Ureter (tissue), 1 donor: ENCODE measurements at regions not wholly inside any gene's neighbourhood (a gene's known extent, or its start where the extent isn't known, plus 50 kb on each side); places are given as distances from the start of the nearest gene placed in this dataset.

Experiments
- DNase-seq: peaks from one replicate; pipeline ENCODE4 v3.0.0-alpha.2; 2020; ENCODE audit warnings: low spot score
- donor health status: DM: yes; HTN: yes; CAD: no.

GRCh38 chr11:109267293-109268095 is 154.5 kb upstream of the C11orf87 start:
- DNase-seq: no peak

- DNase-seq: no peak
These were observed 146.1 kb upstream of the C11orf87 start for GRCh38 chr11:109275931-109276330.

GRCh38 chr11:109285465-109285864 is 136.5 kb upstream of the C11orf87 start:
- no peak for DNase-seq

GRCh38 chr11:109291553-109291952 is 130.4 kb upstream of the C11orf87 start:
- DNase-seq: no peak

- no peak for DNase-seq
These were observed 123.1 kb upstream of the C11orf87 start for GRCh38 chr11:109298865-109299264.

- DNase-seq: no peak
These were observed 121.8 kb upstream of the C11orf87 start for GRCh38 chr11:109300211-109300610.

GRCh38 chr11:109302591-109303334 is 119.2 kb upstream of the C11orf87 start:
- no peak for DNase-seq

GRCh38 chr11:109303342-109303741 is 118.6 kb upstream of the C11orf87 start:
- DNase-seq: no peak

GRCh38 chr11:109304159-109304558 is 117.8 kb upstream of the C11orf87 start:
- no peak for DNase-seq

- no peak for DNase-seq
These were observed 117.0 kb upstream of the C11orf87 start for GRCh38 chr11:109305009-109305408.

GRCh38 chr11:109306322-109306721 is 115.7 kb upstream of the C11orf87 start:
- no peak for DNase-seq

- DNase-seq: no peak
These were observed 114.6 kb upstream of the C11orf87 start for GRCh38 chr11:109307366-109307765.

- DNase-seq: no peak
These were observed 113.4 kb upstream of the C11orf87 start for GRCh38 chr11:109308551-109308950.

GRCh38 chr11:109309153-109309552 is 112.8 kb upstream of the C11orf87 start:
- no peak for DNase-seq

GRCh38 chr11:109317726-109318125 is 104.3 kb upstream of the C11orf87 start:
- no peak for DNase-seq

GRCh38 chr11:109320595-109320994 is 101.4 kb upstream of the C11orf87 start:
- no peak for DNase-seq

GRCh38 chr11:109326781-109327180 is 95.2 kb upstream of the C11orf87 start:
- DNase-seq: no peak

- no peak for DNase-seq
These were observed 92.3 kb upstream of the C11orf87 start for GRCh38 chr11:109329716-109330115.

GRCh38 chr11:109338131-109338530 is 83.9 kb upstream of the C11orf87 start:
- DNase-seq: no peak

GRCh38 chr11:109342261-109342660 is 79.7 kb upstream of the C11orf87 start:
- DNase-seq: no peak

GRCh38 chr11:109343242-109343641 is 78.7 kb upstream of the C11orf87 start:
- no peak for DNase-seq

- no peak for DNase-seq
These were observed 74.7 kb upstream of the C11orf87 start for GRCh38 chr11:109347304-109347703.
